K562 (cell line): ENCODE measurements at regions not wholly inside any gene's neighbourhood (a gene's known extent, or its start where the extent isn't known, plus 50 kb on each side); places are given as distances from the start of the nearest gene placed in this dataset.

ENCODE experiments used
- ATAC-seq: fragments of 200-7000 bp; cut with Tn5 transposase; 3 replicates; pipeline ENCODE4 v1.9.1; 2020; ENCODE audit warnings: moderate library complexity
- BruUV-seq: library from RNA; stranded (reverse); fragments of 400-500 nt; replicated peaks from 2 replicates; lab custom pipeline; 2021; lab: Mats Ljungman, UMichigan
- CTCF ChIA-PET: fragments of 300-600 bp; formaldehyde crosslinking; extraction: SDS; loops from one replicate; lab custom pipeline; 2021; ENCODE audit warnings: low intra/inter-chr PET ratio; lab: Yijun Ruan, JAX
- POLR2A ChIA-PET: fragments of 300-600, 350-650 bp; sonication (Branson Sonifier 250); formaldehyde crosslinking; extraction: SDS; loops from one replicate; lab custom pipeline; 2021; ENCODE audit warnings: antibody characterized with exemption, inconsistent platforms; lab: Yijun Ruan, JAX
- DNase-seq, 4 experiments: peaks; one replicate each; pipeline versions ENCODE4 v3.0.0 to v3.0.0-alpha.2; 2011 to 2018; ENCODE audit warnings: low spot score in 3 of 4, mixed read lengths in 3 of 4; ENCODE audit errors: extremely low read depth in 1 of 4
- FAIRE-seq: peaks from 2 replicates; lab custom pipeline; 2011; peaks lifted over from hg19 to GRCh38; lab: Jason Lieb, UNC
- H2AFZ ChIP-seq: 2 replicates; pipeline ENCODE4 v1.6.0; 2011; ENCODE audit warnings: low read depth, low read length, control low read depth, inconsistent platforms
- H3K27ac ChIP-seq: fragments of 200-600 bp; 3 replicates; pipeline ENCODE4 v1.8.0; 2011; ENCODE audit warnings: low read depth, mild to moderate bottlenecking, control low read depth, inconsistent platforms, low read length, moderate library complexity, mixed read lengths; ENCODE audit errors: extremely low read depth
- H3K27me3 ChIP-seq, 2 experiments: fragments of 300-600 bp in 1 of 2; 2 replicates in 1 of 2; 3 replicates in 1 of 2; pipeline versions ENCODE4 v1.6.0 to v1.8.0; 2011; ENCODE audit warnings: inconsistent platforms in 2 of 2, low read length in 2 of 2, mild to moderate bottlenecking in 1 of 2, mixed read lengths in 1 of 2, moderate library complexity in 1 of 2; ENCODE audit not compliant: control insufficient read depth in 2 of 2, insufficient read depth in 2 of 2
- H3K36me3 ChIP-seq: fragments of 300-600 bp; 3 replicates; pipeline ENCODE4 v1.8.0; 2011; ENCODE audit warnings: mild to moderate bottlenecking, low read length, inconsistent platforms; ENCODE audit not compliant: control insufficient read depth, insufficient read depth
- H3K4me1 ChIP-seq, 2 experiments: fragments of 200-600 bp in 1 of 2; replicated peaks in 1 of 2; 2 replicates in 1 of 2; 3 replicates in 1 of 2; pipeline versions ENCODE4 v1.5.1 to v1.8.0; 2011; ENCODE audit warnings: inconsistent platforms in 2 of 2, low read length in 2 of 2, mild to moderate bottlenecking in 1 of 2, mixed read lengths in 1 of 2, moderate library complexity in 1 of 2; ENCODE audit not compliant: control insufficient read depth in 2 of 2, insufficient read depth in 2 of 2
- H3K4me2 ChIP-seq: 2 replicates; pipeline ENCODE4 v1.6.1; 2011; ENCODE audit warnings: low read length, control low read depth, inconsistent platforms, mixed read lengths; ENCODE audit not compliant: insufficient read depth
- H3K4me3 ChIP-seq: fragments of 200-600 bp; sonication (generic), shearing (Covaris generic); 2 replicates; pipeline ENCODE4 v1.5.1; 2016; ENCODE audit warnings: control low read depth, inconsistent platforms
- H3K79me2 ChIP-seq: fragments of 200-600 bp; 3 replicates; pipeline ENCODE4 v1.8.0; 2011; ENCODE audit warnings: low read length, inconsistent platforms; ENCODE audit not compliant: control insufficient read depth, insufficient read depth
- H3K9ac ChIP-seq, 2 experiments: 2 replicates each; pipeline versions ENCODE4 v1.6.0 to v1.6.1; 2011; ENCODE audit warnings: low read depth in 2 of 2, low read length in 2 of 2, control low read depth in 1 of 2, inconsistent platforms in 1 of 2, mild to moderate bottlenecking in 1 of 2, mixed read lengths in 1 of 2; ENCODE audit not compliant: insufficient read depth in 1 of 2
- H3K9me1 ChIP-seq: one replicate; pipeline ENCODE4 v1.6.0; 2011; ENCODE audit warnings: inconsistent platforms, mild to moderate bottlenecking, low read length, moderate library complexity; ENCODE audit not compliant: control insufficient read depth, insufficient read depth
- H3K9me3 ChIP-seq: replicated peaks from 2 replicates; pipeline ENCODE4 v1.5.1; 2011; ENCODE audit warnings: low read depth, low read length, inconsistent platforms; ENCODE audit not compliant: control insufficient read depth, insufficient read depth
- H4K20me1 ChIP-seq: replicated peaks from 2 replicates; pipeline ENCODE4 v1.6.1; 2011; ENCODE audit warnings: low read length, inconsistent platforms, mixed read lengths; ENCODE audit not compliant: control insufficient read depth, insufficient read depth
- KLF10 ChIP-seq: fragments of 250-450 bp; sonication (Bioruptor Pico); IDR thresholded peaks from 2 replicates; pipeline ENCODE4 v1.6.1; 2021; ENCODE audit warnings: matching md5 sums
- RBM25 ChIP-seq: fragments of 200-400 bp; formaldehyde crosslinking; IDR thresholded peaks from 2 replicates; pipeline ENCODE4 v1.6.1; 2018; ENCODE audit warnings: low read length, low read depth, moderate library complexity; ENCODE audit not compliant: severe bottlenecking
- STAT5B ChIP-seq: fragments of 250-450 bp; sonication (Bioruptor Pico); IDR thresholded peaks from 2 replicates; pipeline ENCODE4 v1.8.0; 2021; ENCODE audit warnings: mild to moderate bottlenecking, inconsistent platforms
- TBP ChIP-seq: optimal IDR thresholded peaks from 2 replicates; pipeline ENCODE3; 2011; ENCODE audit warnings: low read depth, low read length, improper control_type of control experiment
- ZNF146 ChIP-seq: IDR thresholded peaks from one replicate; pipeline ENCODE4 v1.6.1; 2018; ENCODE audit warnings: missing compliant biosample characterization; ENCODE audit not compliant: unreplicated experiment
- WGBS: fragments of 100-300 bp; shearing (Covaris generic); methylation state at CpG from one replicate; pipeline ENCODE4 v1.1.6; 2016; ENCODE audit warnings: low coverage, mixed read lengths; ENCODE audit not compliant: insufficient coverage; ENCODE audit errors: missing lambda C conversion rate; 5-methylcytosine and 5-hydroxymethylcytosine counted together
- in situ Hi-C: fragments of 300-500 bp; cut with MboI; formaldehyde crosslinking; loops from 4 replicates; pipeline ENCODE4 v1.15.0; 2018; ENCODE audit warnings: inconsistent platforms, mixed read lengths
- intact Hi-C: fragments of 100-400 bp; cut with micrococcal nuclease; formaldehyde crosslinking; loops from 2 replicates; pipeline ENCODE4 v1.14.2; 2022

DNA sequence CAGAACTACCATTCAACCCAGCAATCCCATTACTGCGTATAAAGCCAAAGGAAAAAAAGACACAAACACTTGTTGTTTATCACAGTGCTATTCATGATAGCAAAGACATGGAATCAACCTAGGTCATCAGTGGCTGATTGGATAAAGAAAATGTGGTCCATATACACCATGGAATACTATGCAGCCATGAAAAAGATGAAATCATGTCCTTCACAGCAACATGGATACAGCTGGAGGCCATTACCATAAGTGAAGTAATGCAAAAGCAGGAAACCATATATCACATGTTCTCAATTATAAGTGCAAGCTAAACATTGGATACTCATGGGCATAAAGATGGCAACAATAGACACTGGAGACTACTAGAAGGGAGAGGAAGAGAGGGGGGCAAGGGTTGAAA, 299.6 kb downstream of the ADGRG6 start:
- Histone ChIP-seq H3K27me3 (no peaks in the 10 kb centered on the region), H3K9me3 (no peaks in the 10 kb centered on the region), H3K27ac (no peak overlapping the region), H3K79me2 (no peaks in the 10 kb centered on the region), H3K4me3 (no peak overlapping the region), H3K4me1 (no peaks in the 10 kb centered on the region), H4K20me1 (no peaks in the 10 kb centered on the region), H2AFZ (no peak overlapping the region), H3K9ac (no peak overlapping the region), H3K36me3 (no peaks in the 10 kb centered on the region), H3K4me2 (no peak overlapping the region), H3K9me1 (no peaks in the 10 kb centered on the region)
- 5% methylated on average over 1 of the region's 1 CpG for WGBS
- ChIA-PET CTCF (no interaction called here), POLR2A (no interaction called here)
- intact Hi-C loops (no loop called here), in situ Hi-C loops (no loop called here)
- DNase-seq (no peak), FAIRE-seq (no peak), ATAC-seq (no peak)
- BruUV-seq: no TSS peak
- TF ChIP-seq ZNF146 (peak; percentile 97), RBM25 (peak; percentile 76), KLF10 (CRISPR knock-in tag) (no peak)

GRCh38 chr6:142602972-142603371, 301.2 kb downstream of the ADGRG6 start:
- BruUV-seq: no TSS peak

More at GRCh38 chr6:142602972-142603371, 301.2 kb downstream of the ADGRG6 start:
- H3K27me3 ChIP-seq: no peaks in the 10 kb centered on the region
- H2AFZ ChIP-seq: no peak overlapping the region
- DNase-seq (no peak), ATAC-seq (no peak), FAIRE-seq (no peak)
- intact Hi-C loops (no loop called here), in situ Hi-C loops (no loop called here)
- H3K4me3 ChIP-seq: no peak overlapping the region
- no peaks in the 10 kb centered on the region for H3K9me1 ChIP-seq
- no peak overlapping the region for H3K9ac ChIP-seq
- H3K27ac ChIP-seq: no peak overlapping the region
- no peak overlapping the region for H3K4me2 ChIP-seq
- WGBS: 0% methylated on average over 3 of the region's 3 CpGs
- POLR2A ChIA-PET: no interaction called here
- no peaks in the 10 kb centered on the region for H3K4me1 ChIP-seq
- no peaks in the 10 kb centered on the region for H3K79me2 ChIP-seq
- TF ChIP-seq ZNF146: peak; percentile 66
- TF ChIP-seq TBP: no peak
- no peak for TF ChIP-seq STAT5B (CRISPR knock-in tag)
- TF ChIP-seq RBM25: peak; percentile 23
- CTCF ChIA-PET: no interaction called here
- H4K20me1 ChIP-seq: no peaks in the 10 kb centered on the region
- H3K9me3 ChIP-seq: no peaks in the 10 kb centered on the region
- H3K36me3 ChIP-seq: no peaks in the 10 kb centered on the region
